Activated CD4-positive, alpha-beta T cell treated with anti-CD3 and anti-CD28 coated beads, Interleukin-2, amount 50 U/mL, for 1 hour (primary cell): ENCODE measurements at regions not wholly inside any gene's neighbourhood (a gene's known extent, or its start where the extent isn't known, plus 50 kb on each side); places are given as distances from the start of the nearest gene placed in this dataset.
"Not testable (repeated sequence)": the region's sequence is repeated elsewhere in the genome, so short reads cannot be mapped to it uniquely, and the experiment has no call there.

Experiments used
- DNase-seq: peaks from one replicate; pipeline ENCODE4 v3.0.0-alpha.2; 2020

- no peak for DNase-seq
Measured at GRCh38 chr22:45061332-45061731, 51.5 kb upstream of the PHF21B start.

- no peak for DNase-seq
Measured at GRCh38 chr22:45064313-45065278, 54.8 kb upstream of the PHF21B start.

GRCh38 chr22:45065726-45066125, 55.9 kb upstream of the PHF21B start:
- no peak for DNase-seq

GRCh38 chr22:45067731-45068130, 57.9 kb upstream of the PHF21B start:
- DNase-seq: no peak

- DNase-seq: no peak
Measured at GRCh38 chr22:45069925-45070324, 60.1 kb upstream of the PHF21B start.

GRCh38 chr22:45071618-45072017, 61.8 kb upstream of the PHF21B start:
- DNase-seq: no peak

GRCh38 chr22:45072322-45072903, 62.6 kb upstream of the PHF21B start:
- no peak for DNase-seq

GRCh38 chr22:45073064-45073463, 63.3 kb upstream of the PHF21B start:
- DNase-seq: no peak

- DNase-seq: no peak
Measured at GRCh38 chr22:45077286-45077685, 67.5 kb upstream of the PHF21B start.

GRCh38 chr22:45077826-45078334, 68.1 kb upstream of the PHF21B start:
- DNase-seq: no peak

- no peak for DNase-seq
Measured at GRCh38 chr22:45082795-45083194, 73.0 kb upstream of the PHF21B start.

GRCh38 chr22:45083659-45084305, 74.0 kb upstream of the PHF21B start:
- DNase-seq: no peak

GRCh38 chr22:45084400-45084920, 74.7 kb upstream of the PHF21B start:
- no peak for DNase-seq

GRCh38 chr22:45087802-45088201, 75.9 kb upstream of the NUP50 start:
- DNase-seq: no peak

- DNase-seq: no peak
Measured at GRCh38 chr22:45088576-45088975, 75.1 kb upstream of the NUP50 start.

GRCh38 chr22:45090497-45090910, 73.2 kb upstream of the NUP50 start:
- DNase-seq: no peak

GRCh38 chr22:45091254-45091854, 72.4 kb upstream of the NUP50 start:
- no peak for DNase-seq

- not testable (repeated sequence) for DNase-seq
Measured at GRCh38 chr22:45091875-45092274, 71.8 kb upstream of the NUP50 start.

GRCh38 chr22:45092644-45093043, 71.1 kb upstream of the NUP50 start:
- no peak for DNase-seq

- no peak for DNase-seq
Measured at GRCh38 chr22:45093609-45094008, 70.1 kb upstream of the NUP50 start.

- no peak for DNase-seq
Measured at GRCh38 chr22:45094081-45094720, 69.5 kb upstream of the NUP50 start.

GRCh38 chr22:45094825-45095224, 68.9 kb upstream of the NUP50 start:
- DNase-seq: no peak
